GM12892 (cell line): ENCODE measurements at regions not wholly inside any gene's neighbourhood (a gene's known extent, or its start where the extent isn't known, plus 50 kb on each side); places are given as distances from the start of the nearest gene placed in this dataset.
"Not testable (repeated sequence)": the region's sequence is repeated elsewhere in the genome, so short reads cannot be mapped to it uniquely, and the experiment has no call there.

Experiments used
- DNase-seq: peaks from one replicate; pipeline ENCODE4 v3.0.0; 2011; ENCODE audit not compliant: insufficient read length
- FAIRE-seq: peaks from 2 replicates; lab custom pipeline; 2011; peaks lifted over from hg19 to GRCh38; lab: Jason Lieb, UNC

GRCh38 chr1:149269001-149269702, 165.8 kb upstream of the NBPF9 start:
- DNase-seq, FAIRE-seq: not testable (repeated sequence)

DNA sequence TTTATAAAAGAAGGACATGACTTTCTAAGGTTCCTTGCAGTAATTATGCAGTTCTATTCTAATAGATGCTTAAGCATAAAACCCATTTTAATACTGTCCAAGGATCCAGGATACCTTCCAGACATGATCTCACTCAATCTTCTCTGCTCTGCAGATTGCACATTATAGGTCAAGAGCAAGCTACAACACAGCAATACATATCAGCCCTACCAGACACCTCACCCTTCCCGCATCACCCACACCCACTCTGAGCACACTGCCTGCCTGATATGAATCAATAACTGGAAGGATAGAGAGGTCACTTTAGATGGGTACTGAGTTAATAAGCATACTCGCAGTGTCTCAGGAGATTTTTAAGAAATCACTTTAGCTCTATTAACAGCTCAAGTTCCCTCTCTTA, 166.5 kb upstream of the NBPF9 start:
- FAIRE-seq, DNase-seq: not testable (repeated sequence)

DNA sequence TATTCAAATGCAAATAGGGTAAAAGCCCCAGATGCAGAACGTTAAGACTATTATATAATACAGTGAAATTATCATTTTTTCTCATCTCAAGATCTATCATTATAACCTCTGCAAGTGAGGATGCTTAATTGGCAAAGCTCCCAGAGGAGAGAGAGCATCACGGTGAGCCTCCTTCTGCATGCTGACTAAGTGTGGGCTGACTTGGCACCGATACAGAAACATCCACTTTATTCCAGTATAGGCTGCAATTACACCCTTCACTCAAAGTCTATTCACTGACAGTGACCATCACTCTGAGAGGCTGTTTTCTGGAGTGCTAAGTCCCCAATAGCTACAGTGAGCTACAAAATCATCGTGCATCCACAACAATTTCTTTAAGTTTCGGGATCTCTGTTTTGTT, 171.1 kb upstream of the NBPF9 start:
- FAIRE-seq, DNase-seq: not testable (repeated sequence)

DNA sequence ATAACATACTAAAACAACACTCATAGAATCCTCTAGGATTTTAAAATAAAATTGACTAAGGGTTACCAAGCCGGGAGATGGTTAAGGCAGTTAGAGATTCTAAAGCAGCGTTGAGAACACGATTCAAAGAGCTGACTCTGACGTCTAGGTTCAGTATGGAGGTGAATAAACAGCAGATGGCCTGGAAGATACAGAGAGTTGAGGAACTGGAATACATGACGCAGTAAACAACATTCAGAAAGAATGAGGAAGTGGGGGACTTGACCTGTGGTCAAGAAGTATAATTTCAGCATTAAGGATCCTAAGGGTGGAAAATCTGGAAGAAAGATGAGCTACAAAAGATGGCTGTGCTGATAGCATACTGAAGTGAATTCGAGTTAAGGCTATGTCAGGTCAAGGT, 172.5 kb upstream of the NBPF9 start:
- not testable (repeated sequence) for FAIRE-seq, DNase-seq

DNA sequence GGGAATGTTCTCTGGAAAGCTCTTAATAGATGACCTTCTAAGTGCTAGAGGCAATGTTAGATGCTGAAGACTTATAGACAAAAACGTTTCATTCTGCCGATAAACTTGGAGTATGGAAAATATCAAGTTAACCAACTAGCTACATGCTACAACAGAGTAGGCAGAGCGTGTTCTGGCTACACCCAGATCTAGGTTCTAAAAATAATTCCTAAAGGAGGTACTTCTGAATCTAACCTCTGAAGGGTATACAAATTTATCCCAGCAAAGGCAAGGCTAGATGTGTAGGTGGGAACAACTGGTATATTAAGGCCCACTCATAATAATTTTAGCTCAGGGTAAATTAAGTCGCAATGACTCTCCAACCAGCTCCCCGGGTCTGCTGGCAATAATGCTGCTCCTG, 173.1 kb upstream of the NBPF9 start:
- not testable (repeated sequence) for DNase-seq, FAIRE-seq

DNA sequence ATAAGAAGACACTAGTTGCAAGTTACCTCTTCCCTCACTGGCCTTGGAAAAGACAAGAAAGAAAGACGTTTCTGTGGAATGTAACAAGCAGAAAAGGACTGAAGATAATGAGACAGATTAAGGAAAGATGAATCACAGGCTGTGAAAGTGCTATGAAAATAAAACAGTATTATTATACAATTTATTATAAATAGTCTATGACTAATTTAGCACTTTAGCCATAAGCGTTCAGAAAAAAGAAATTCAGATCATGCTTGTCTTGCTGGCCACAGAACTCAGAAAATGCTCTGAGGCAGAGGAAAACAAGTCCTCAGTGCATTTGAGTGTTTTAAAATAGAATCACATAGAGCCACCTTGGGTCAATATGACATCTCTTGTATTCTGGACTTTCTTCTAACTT, 174.8 kb upstream of the NBPF9 start:
- DNase-seq, FAIRE-seq: not testable (repeated sequence)

DNA sequence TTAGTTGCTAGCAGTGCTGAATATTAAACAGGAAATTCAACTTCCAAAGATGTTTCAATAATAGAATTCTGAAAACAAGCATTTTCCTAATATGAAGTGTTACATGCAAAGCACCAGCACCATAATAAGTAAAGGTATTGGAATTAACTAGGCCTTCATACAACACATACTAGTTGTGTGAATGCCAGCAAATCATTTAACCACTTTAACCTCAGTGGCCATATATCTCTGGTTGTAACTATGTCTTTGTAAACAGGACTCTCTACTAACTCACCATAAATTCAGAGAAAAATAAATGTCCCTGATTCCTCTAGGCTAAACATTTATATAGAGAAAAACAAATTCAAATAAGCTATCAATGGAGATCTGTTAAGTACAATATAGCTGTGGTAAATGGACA, 175.7 kb upstream of the NBPF9 start:
- not testable (repeated sequence) for DNase-seq, FAIRE-seq

GRCh38 chr1:149279512-149279911, 176.2 kb upstream of the NBPF9 start:
- not testable (repeated sequence) for DNase-seq, FAIRE-seq

DNA sequence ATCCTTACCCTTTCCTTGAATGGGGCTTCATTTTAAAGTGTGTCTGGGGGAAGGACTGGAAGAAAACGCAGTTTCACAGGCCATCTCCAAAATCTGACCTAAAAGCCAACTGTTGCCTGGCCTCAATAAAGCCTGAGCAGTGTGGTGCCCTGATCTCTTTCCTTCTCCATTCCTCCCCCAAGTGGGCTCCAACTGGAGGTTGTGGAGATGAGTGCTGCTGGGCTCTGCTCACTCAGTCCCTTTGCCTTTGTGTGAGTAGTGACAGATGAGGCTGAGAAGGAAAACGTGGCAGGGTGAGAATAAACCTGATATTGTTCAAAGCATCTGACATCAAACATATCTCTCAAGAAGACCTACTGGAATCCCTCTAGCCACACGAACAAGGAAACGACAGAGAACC, 181.4 kb upstream of the NBPF9 start:
- DNase-seq, FAIRE-seq: not testable (repeated sequence)

DNA sequence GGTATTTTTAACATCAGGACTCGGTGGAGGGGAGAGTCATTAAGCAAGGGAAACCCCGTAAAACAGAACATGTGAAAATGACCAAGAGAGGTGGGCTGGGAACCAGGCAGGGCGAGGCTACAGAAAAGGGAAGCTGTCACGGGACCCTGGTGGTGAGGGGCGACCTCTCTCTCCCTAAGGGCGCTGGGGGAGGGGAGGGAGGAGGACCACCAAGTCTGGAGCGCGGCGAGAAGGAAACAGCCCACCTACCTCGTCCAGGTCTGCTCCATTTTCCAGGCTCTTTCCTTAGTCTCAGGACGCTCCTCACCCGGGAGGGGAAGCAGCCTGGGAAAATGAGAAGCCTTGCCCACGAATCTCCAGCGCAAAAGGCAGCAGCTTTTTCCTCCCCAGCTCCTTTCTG, 181.9 kb upstream of the NBPF9 start:
- not testable (repeated sequence) for FAIRE-seq, DNase-seq

GRCh38 chr1:149285638-149286037, 182.3 kb upstream of the NBPF9 start:
- not testable (repeated sequence) for DNase-seq, FAIRE-seq

GRCh38 chr1:149288580-149288979, 185.2 kb upstream of the NBPF9 start:
- FAIRE-seq, DNase-seq: not testable (repeated sequence)

GRCh38 chr1:149300478-149301218, 174.2 kb upstream of the NBPF19 start:
- DNase-seq, FAIRE-seq: not testable (repeated sequence)

DNA sequence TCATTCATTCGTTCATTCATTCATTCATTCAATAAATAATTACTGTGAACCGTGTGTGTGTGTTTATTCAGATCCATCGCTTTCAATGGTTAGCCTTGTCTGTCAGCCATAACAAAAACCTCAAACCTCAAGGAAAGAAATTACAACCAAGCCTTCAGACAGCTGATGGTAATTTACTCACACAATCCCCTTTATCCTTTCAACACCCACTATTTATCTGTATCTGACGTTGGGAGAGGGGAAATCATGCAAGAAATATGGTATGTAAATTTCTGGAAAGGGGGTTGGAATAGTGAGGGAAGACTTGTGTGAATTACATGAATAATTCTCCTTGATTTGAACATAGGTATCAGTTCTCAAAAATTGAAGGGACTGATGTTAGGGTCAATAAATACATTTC, 173.6 kb upstream of the NBPF19 start:
- DNase-seq, FAIRE-seq: not testable (repeated sequence)

- not testable (repeated sequence) for DNase-seq, FAIRE-seq
These were observed 170.0 kb upstream of the NBPF19 start for GRCh38 chr1:149304796-149305195.

- not testable (repeated sequence) for FAIRE-seq
These were observed 167.2 kb upstream of the NBPF19 start for GRCh38 chr1:149307640-149308039.

GRCh38 chr1:149314921-149315320, 159.9 kb upstream of the NBPF19 start:
- DNase-seq, FAIRE-seq: not testable (repeated sequence)

More at GRCh38 chr1:149307640-149308039, 167.2 kb upstream of the NBPF19 start:
- not testable (repeated sequence) for DNase-seq

DNA sequence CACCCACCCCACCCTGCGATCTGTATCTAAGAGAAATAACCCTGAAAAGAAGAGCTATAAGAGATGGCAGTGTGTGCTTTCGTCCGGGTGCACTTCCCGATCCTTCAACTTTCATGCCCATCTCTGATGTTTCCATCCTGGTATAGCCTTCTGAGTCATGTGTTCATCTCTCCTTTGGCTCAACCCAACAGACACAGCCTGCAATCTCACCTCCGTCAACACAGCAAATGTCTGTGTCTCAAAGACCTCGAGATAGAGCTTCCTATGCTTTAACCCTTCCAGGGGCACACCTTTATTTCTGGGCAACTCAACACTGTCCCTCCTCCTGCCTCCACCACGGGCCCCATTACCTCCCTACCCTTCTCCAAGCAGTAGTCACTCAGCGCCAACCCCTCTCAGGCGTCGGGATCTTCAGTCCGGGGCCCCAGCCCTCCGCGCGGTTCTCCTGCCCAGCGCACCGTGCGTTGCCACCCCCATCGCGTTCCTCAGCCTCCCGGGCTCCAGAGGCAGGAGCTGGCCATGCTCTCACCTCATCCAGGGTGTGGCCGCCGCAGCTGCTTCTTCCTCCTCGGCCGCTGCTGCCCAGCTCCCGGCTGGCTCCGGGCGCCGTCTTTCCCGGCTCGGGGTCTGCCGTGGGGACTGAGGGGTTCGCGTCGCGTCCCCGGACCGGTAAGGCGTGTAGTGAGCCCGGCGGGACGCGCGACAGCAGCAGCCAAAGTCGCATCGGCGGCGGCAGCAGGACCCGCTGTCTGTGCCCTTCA, 153.7 kb upstream of the NBPF19 start:
- DNase-seq: not testable (repeated sequence)

DNA sequence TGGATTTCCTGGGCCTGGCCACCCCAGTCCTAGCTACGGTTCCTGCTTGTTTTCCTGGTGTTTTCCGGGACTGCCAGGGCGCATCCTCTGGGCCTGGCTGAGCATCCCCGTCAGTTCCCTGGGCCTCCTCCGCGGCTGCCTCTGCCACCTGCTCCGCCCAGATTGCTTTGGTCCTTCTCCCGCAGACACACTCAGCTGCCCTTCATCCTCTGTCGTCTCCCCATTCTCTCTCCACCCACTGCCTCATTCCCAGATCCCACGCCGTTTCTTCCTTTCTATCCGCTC, 153.2 kb upstream of the NBPF19 start:
- DNase-seq, FAIRE-seq: not testable (repeated sequence)

More for the DNA sequence above, 153.7 kb upstream of the NBPF19 start:
- FAIRE-seq: not testable (repeated sequence)

GRCh38 chr1:149330081-149330335, 144.8 kb upstream of the NBPF19 start:
- FAIRE-seq, DNase-seq: not testable (repeated sequence)

DNA sequence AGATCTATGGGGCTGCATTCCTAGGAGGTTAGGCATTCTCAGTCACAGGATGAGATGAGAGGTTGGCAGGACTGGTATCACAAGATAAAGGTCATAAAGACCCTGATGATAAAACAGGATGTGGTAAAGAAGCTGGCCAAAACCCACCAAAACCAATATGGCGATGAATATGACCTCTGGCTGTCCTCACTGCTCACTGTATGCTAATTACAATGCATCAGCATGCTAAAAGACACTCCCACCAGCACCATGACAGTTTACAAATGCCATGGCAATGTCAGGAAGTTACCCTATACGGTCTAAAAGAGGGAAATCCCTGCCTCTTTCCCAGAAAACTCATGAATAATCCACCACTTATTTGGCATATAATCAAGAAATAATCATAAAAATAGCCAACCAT, 138.8 kb upstream of the NBPF19 start:
- DNase-seq, FAIRE-seq: not testable (repeated sequence)
